SK-N-SH treated with all-trans-retinoic acid at 6 μM for 48 hours (cell line): ENCODE measurements at regions not wholly inside any gene's neighbourhood (a gene's known extent, or its start where the extent isn't known, plus 50 kb on each side); places are given as distances from the start of the nearest gene placed in this dataset.

Source experiments
- ATAC-seq: fragments of 200-7000 bp; cut with Tn5 transposase; 3 replicates; pipeline ENCODE4 v1.9.1; 2020; ENCODE audit warnings: mild to moderate bottlenecking, moderate library complexity
- ARNTL ChIP-seq: fragments of 450-650 bp; formaldehyde crosslinking; IDR thresholded peaks from 2 replicates; pipeline ENCODE4 v1.5.0; 2020; ENCODE audit warnings: low read depth, mild to moderate bottlenecking, moderate library complexity, borderline replicate concordance
- BACH2 ChIP-seq: fragments of 250-450 bp; sonication (Bioruptor Pico); IDR thresholded peaks from 2 replicates; pipeline ENCODE4 v1.9.0; 2021; ENCODE audit warnings: mild to moderate bottlenecking, borderline replicate concordance
- CREB5 ChIP-seq: fragments of 250-450 bp; sonication (Bioruptor Pico); IDR thresholded peaks from 2 replicates; pipeline ENCODE4 v1.5.1; 2020; ENCODE audit warnings: low read depth, mild to moderate bottlenecking, moderate library complexity
- CSDC2 ChIP-seq: fragments of 250-450 bp; sonication (Bioruptor Pico); IDR thresholded peaks from 2 replicates; pipeline ENCODE4 v1.5.0; 2020; ENCODE audit warnings: mild to moderate bottlenecking, moderate library complexity
- CSRNP3 ChIP-seq: fragments of 250-450 bp; sonication (Bioruptor Pico); IDR thresholded peaks from 2 replicates; pipeline ENCODE4 v1.5.1; 2021; ENCODE audit warnings: mild to moderate bottlenecking, moderate library complexity
- ESRRG ChIP-seq: fragments of 250-450 bp; sonication (Bioruptor Pico); IDR thresholded peaks from 2 replicates; pipeline ENCODE4 v1.6.1; 2021; ENCODE audit warnings: mild to moderate bottlenecking
- GLIS3 ChIP-seq: fragments of 250-450 bp; sonication (Bioruptor Pico); IDR thresholded peaks from 2 replicates; pipeline ENCODE4 v1.5.0; 2020; ENCODE audit warnings: mild to moderate bottlenecking, moderate library complexity
- OSR1 ChIP-seq: fragments of 250-450 bp; sonication (Bioruptor Pico); IDR thresholded peaks from 2 replicates; pipeline ENCODE4 v1.8.0; 2022; ENCODE audit warnings: moderate library complexity, mild to moderate bottlenecking, inconsistent platforms
- PATZ1 ChIP-seq: fragments of 250-450 bp; sonication (Bioruptor Pico); IDR thresholded peaks from 2 replicates; pipeline ENCODE4 v1.8.0; 2020; ENCODE audit warnings: mild to moderate bottlenecking, moderate library complexity, borderline replicate concordance
- POU6F1 ChIP-seq: fragments of 250-450 bp; sonication (Bioruptor Pico); IDR thresholded peaks from 2 replicates; pipeline ENCODE4 v1.8.0; 2021; ENCODE audit warnings: low read depth, mild to moderate bottlenecking, moderate library complexity, borderline replicate concordance
- PPARA ChIP-seq: fragments of 250-450 bp; sonication (Bioruptor Pico); IDR thresholded peaks from 2 replicates; pipeline ENCODE4 v1.5.0; 2020; ENCODE audit warnings: mild to moderate bottlenecking, borderline replicate concordance
- RARB ChIP-seq: fragments of 250-450 bp; sonication (Bioruptor Pico); IDR thresholded peaks from 2 replicates; pipeline ENCODE4 v1.8.0; 2021; ENCODE audit warnings: mild to moderate bottlenecking, moderate library complexity
- TCF4 ChIP-seq: fragments of 250-450 bp; sonication (Bioruptor Pico); IDR thresholded peaks from 2 replicates; pipeline ENCODE4 v1.8.0; 2021; ENCODE audit warnings: mild to moderate bottlenecking, moderate library complexity, borderline replicate concordance
- TOX ChIP-seq: fragments of 250-450 bp; sonication (Bioruptor Pico); IDR thresholded peaks from 2 replicates; pipeline ENCODE4 v1.8.0; 2021; ENCODE audit warnings: mild to moderate bottlenecking, moderate library complexity, borderline replicate concordance
- TSHZ2 ChIP-seq: fragments of 250-450 bp; sonication (Bioruptor Pico); IDR thresholded peaks from 2 replicates; pipeline ENCODE4 v1.5.0; 2020; ENCODE audit warnings: mild to moderate bottlenecking, moderate library complexity
- ZC3H10 ChIP-seq: fragments of 250-450 bp; sonication (Bioruptor Pico); IDR thresholded peaks from 2 replicates; pipeline ENCODE4 v1.5.1; 2021; ENCODE audit warnings: mild to moderate bottlenecking, moderate library complexity
- ZFP3 ChIP-seq: fragments of 250-450 bp; sonication (Bioruptor Pico); IDR thresholded peaks from 2 replicates; pipeline ENCODE4 v1.5.0; 2020; ENCODE audit warnings: mild to moderate bottlenecking, moderate library complexity
- ZFP30 ChIP-seq: fragments of 450-650 bp; formaldehyde crosslinking; IDR thresholded peaks from 2 replicates; pipeline ENCODE4 v1.5.0; 2022; ENCODE audit warnings: mild to moderate bottlenecking, moderate library complexity
- ZNF70 ChIP-seq: fragments of 450-650 bp; formaldehyde crosslinking; IDR thresholded peaks from 2 replicates; pipeline ENCODE4 v1.5.0; 2020; ENCODE audit warnings: mild to moderate bottlenecking, moderate library complexity
- ZNF8 ChIP-seq: fragments of 450-650 bp; formaldehyde crosslinking; IDR thresholded peaks from 2 replicates; pipeline ENCODE4 v1.5.0; 2020; ENCODE audit warnings: mild to moderate bottlenecking, moderate library complexity

GRCh38 chr4:188374871-188375270 lies 235.6 kb downstream of the TRIML1 start:
- ATAC-seq = no peak
- TF ChIP-seq ZFP30 (CRISPR knock-in tag) (no peak), ESRRG (CRISPR knock-in tag) (no peak)
- TF ChIP-seq, all 23 proteins: peak for 0

GRCh38 chr4:188377816-188378215 lies 238.6 kb downstream of the TRIML1 start:
- TF ChIP-seq TCF4 (CRISPR knock-in tag) (no peak), PATZ1 (CRISPR knock-in tag) (no peak), TOX (no peak), ZFP30 (CRISPR knock-in tag) (no peak)
- ATAC-seq = no peak

- no peak for ATAC-seq
- no peak for TF ChIP-seq BACH2 (CRISPR knock-in tag)
- no peak for TF ChIP-seq CSRNP3 (CRISPR knock-in tag)
- TF ChIP-seq POU6F1 (CRISPR knock-in tag) = no peak
- no peak for TF ChIP-seq PPARA (CRISPR knock-in tag)
- no peak for TF ChIP-seq ZNF70 (CRISPR knock-in tag)
- TF ChIP-seq RARB (CRISPR knock-in tag) = no peak
- TF ChIP-seq ESRRG (CRISPR knock-in tag) = no peak
- TF ChIP-seq TCF4 (CRISPR knock-in tag) = no peak
- no peak for TF ChIP-seq CREB5 (CRISPR knock-in tag)
- no peak for TF ChIP-seq ZFP3 (CRISPR knock-in tag)
- TF ChIP-seq GLIS3 (CRISPR knock-in tag) = no peak
- TF ChIP-seq ZNF8 (CRISPR knock-in tag) = no peak
- no peak for TF ChIP-seq PATZ1 (CRISPR knock-in tag)
- TF ChIP-seq ZFP30 (CRISPR knock-in tag) = no peak
Observed at GRCh38 chr4:188383180-188383579, 243.9 kb downstream of the TRIML1 start.

- ATAC-seq = peak; percentile 55
- TF ChIP-seq TOX (no peak), ZNF8 (CRISPR knock-in tag) (no peak), PATZ1 (CRISPR knock-in tag) (no peak), ZFP30 (CRISPR knock-in tag) (no peak), ESRRG (CRISPR knock-in tag) (no peak), OSR1 (CRISPR knock-in tag) (no peak), ZNF70 (CRISPR knock-in tag) (no peak), TCF4 (CRISPR knock-in tag) (no peak), GLIS3 (CRISPR knock-in tag) (no peak), ZC3H10 (CRISPR knock-in tag) (no peak), CREB5 (CRISPR knock-in tag) (no peak), ARNTL (no peak), CSDC2 (CRISPR knock-in tag) (no peak), BACH2 (CRISPR knock-in tag) (no peak), TSHZ2 (no peak)
Observed at GRCh38 chr4:188387179-188387791, 248.0 kb downstream of the TRIML1 start.
